GM23338 (cell line): ENCODE measurements at regions not wholly inside any gene's neighbourhood (a gene's known extent, or its start where the extent isn't known, plus 50 kb on each side); places are given as distances from the start of the nearest gene placed in this dataset.

Experiments
- ATAC-seq: fragments of 200-7000 bp; cut with Tn5 transposase; 3 replicates; pipeline ENCODE4 v1.9.1; 2020
- DNase-seq: peaks from one replicate; pipeline ENCODE4 v3.0.0-alpha.2; 2015; ENCODE audit warnings: low spot score
- H2AFZ ChIP-seq: fragments of 200-600 bp; sonication (generic); 2 replicates; pipeline ENCODE4 v1.8.0; 2016; ENCODE audit warnings: antibody characterized with exemption, mild to moderate bottlenecking, moderate library complexity
- H3F3A ChIP-seq: fragments of 200-600 bp; sonication (generic); replicated peaks from 2 replicates; pipeline ENCODE4 v1.8.0; 2017; ENCODE audit warnings: antibody characterized with exemption, mixed run types, low read depth
- H3K27ac ChIP-seq: fragments of 200-600 bp; sonication (generic); 2 replicates; pipeline ENCODE4 v1.6.1; 2016; ENCODE audit warnings: low read depth
- H3K27me3 ChIP-seq: fragments of 200-600 bp; sonication (generic); 2 replicates; pipeline ENCODE4 v1.8.0; 2016; ENCODE audit warnings: mild to moderate bottlenecking, mixed run types, moderate library complexity; ENCODE audit not compliant: insufficient read depth
- H3K36me3 ChIP-seq: fragments of 200-600 bp; sonication (generic); 2 replicates; pipeline ENCODE4 v1.8.0; 2016; ENCODE audit warnings: mild to moderate bottlenecking; ENCODE audit not compliant: insufficient read depth
- H3K4me1 ChIP-seq: fragments of 200-600 bp; sonication (generic); 2 replicates; pipeline ENCODE4 v1.8.0; 2016; ENCODE audit warnings: mild to moderate bottlenecking, moderate library complexity; ENCODE audit not compliant: insufficient read depth
- H3K4me2 ChIP-seq: fragments of 200-600 bp; sonication (generic); 2 replicates; pipeline ENCODE4 v1.7.1; 2017; ENCODE audit warnings: mixed run types
- H3K4me3 ChIP-seq: fragments of 200-600 bp; sonication (generic); 2 replicates; pipeline ENCODE4 v1.6.1; 2016; ENCODE audit warnings: mixed run types
- H3K79me2 ChIP-seq: fragments of 200-600 bp; sonication (generic); replicated peaks from 2 replicates; pipeline ENCODE4 v1.8.0; 2017; ENCODE audit warnings: mild to moderate bottlenecking; ENCODE audit not compliant: insufficient read depth
- H3K9me2 ChIP-seq: fragments of 200-600 bp; sonication (generic); 2 replicates; pipeline ENCODE4 v1.8.0; 2017; ENCODE audit not compliant: insufficient read depth
- H4K20me1 ChIP-seq: fragments of 200-600 bp; sonication (generic); replicated peaks from 2 replicates; pipeline ENCODE4 v1.8.0; 2017; ENCODE audit warnings: mild to moderate bottlenecking; ENCODE audit not compliant: insufficient read depth
- H3K27ac Mint-ChIP-seq: 2 replicates; pipeline ENCODE4 v1.8.0; 2020; ENCODE audit warnings: inconsistent platforms, mild to moderate bottlenecking, moderate library complexity, mixed read lengths
- H3K27me3 Mint-ChIP-seq: 3 replicates; pipeline ENCODE4 v1.8.0; 2022; ENCODE audit warnings: low read depth, mild to moderate bottlenecking, moderate library complexity, mixed read lengths, inconsistent platforms; ENCODE audit not compliant: insufficient read depth, poor library complexity
- H3K36me3 Mint-ChIP-seq: 3 replicates; pipeline ENCODE4 v1.8.0; 2021; ENCODE audit warnings: low read depth, mild to moderate bottlenecking, inconsistent platforms, moderate library complexity, mixed read lengths
- H3K4me1 Mint-ChIP-seq: 3 replicates; pipeline ENCODE4 v1.8.0; 2020; ENCODE audit warnings: mild to moderate bottlenecking, inconsistent platforms, mixed read lengths
- H3K4me3 Mint-ChIP-seq: 3 replicates; pipeline ENCODE4 v1.8.0; 2021; ENCODE audit warnings: moderate library complexity, mild to moderate bottlenecking, inconsistent platforms, mixed read lengths
- H3K9me3 Mint-ChIP-seq: 3 replicates; pipeline ENCODE4 v1.8.0; 2020; ENCODE audit warnings: moderate library complexity, mild to moderate bottlenecking, inconsistent platforms, mixed read lengths
- CREB1 ChIP-seq: fragments of 250-450 bp; sonication (Bioruptor Pico); IDR thresholded peaks from 2 replicates; pipeline ENCODE4 v1.5.0; 2020; ENCODE audit warnings: low read depth, mild to moderate bottlenecking, moderate library complexity
- ETS1 ChIP-seq: IDR thresholded peaks from 2 replicates; pipeline ENCODE4 v1.6.1; 2016; ENCODE audit warnings: antibody characterized with exemption
- EZH2 ChIP-seq: fragments of 200-600 bp; sonication (generic); IDR thresholded peaks from one replicate; pipeline ENCODE4 v1.8.0; 2017; ENCODE audit warnings: antibody characterized with exemption, mild to moderate bottlenecking, low read depth; ENCODE audit not compliant: unreplicated experiment
- EZH2phosphoT487 ChIP-seq: fragments of 200-600 bp; sonication (generic); IDR thresholded peaks from one replicate; pipeline ENCODE4 v1.8.1; 2018; ENCODE audit warnings: antibody characterized with exemption; ENCODE audit not compliant: unreplicated experiment
- JUNB ChIP-seq: IDR thresholded peaks from one replicate; pipeline ENCODE4 v1.6.1; 2016; ENCODE audit warnings: antibody characterized with exemption; ENCODE audit not compliant: unreplicated experiment
- NANOG ChIP-seq: IDR thresholded peaks from 2 replicates; pipeline ENCODE4 v1.6.1; 2016; ENCODE audit warnings: antibody characterized with exemption, borderline replicate concordance
- POLR2AphosphoS5 ChIP-seq: IDR thresholded peaks from 2 replicates; pipeline ENCODE4 v1.6.1; 2016; ENCODE audit warnings: antibody characterized with exemption, low read depth
- REST ChIP-seq: IDR thresholded peaks from one replicate; pipeline ENCODE4 v1.6.1; 2018; ENCODE audit warnings: antibody characterized with exemption; ENCODE audit not compliant: unreplicated experiment
- STAT1 ChIP-seq: IDR thresholded peaks from one replicate; pipeline ENCODE4 v1.6.1; 2016; ENCODE audit warnings: antibody characterized with exemption; ENCODE audit not compliant: unreplicated experiment
- ZNF114 ChIP-seq: fragments of 250-450 bp; sonication (Bioruptor Pico); IDR thresholded peaks from 2 replicates; pipeline ENCODE4 v1.5.0; 2020; ENCODE audit warnings: mild to moderate bottlenecking, moderate library complexity
- ZNF331 ChIP-seq: fragments of 250-450 bp; sonication (Bioruptor Pico); IDR thresholded peaks from 2 replicates; pipeline ENCODE4 v1.5.0; 2020; ENCODE audit warnings: low read depth, mild to moderate bottlenecking, moderate library complexity
- TF ChIP-seq, protein P1 (sequence below), 2 experiments: fragments of 200-600 bp in 1 of 2; sonication (generic) in 1 of 2; conservative IDR thresholded peaks; 2 replicates each; pipeline versions ENCODE4 v1.5.1 to v1.6.1; 2016 to 2017; ENCODE audit warnings: antibody characterized with exemption in 2 of 2, low read depth in 2 of 2, mild to moderate bottlenecking in 2 of 2, moderate library complexity in 1 of 2
- TF ChIP-seq, protein P2 (sequence below): fragments of 250-450 bp; sonication (Bioruptor Pico); IDR thresholded peaks from 2 replicates; pipeline ENCODE4 v1.5.0; 2020; ENCODE audit warnings: mild to moderate bottlenecking, moderate library complexity

- Histone ChIP-seq H3K4me3 (no peak overlapping the region), H3F3A (no peaks in the 10 kb centered on the region), H2AFZ (no peak overlapping the region), H3K9me2 (no peaks in the 10 kb centered on the region; the same call in 1 of the 2 replicates), H3K27ac (no peak overlapping the region), H3K4me2 (no peak overlapping the region), H4K20me1 (no peaks in the 10 kb centered on the region), H3K36me3 (no peaks in the 10 kb centered on the region), H3K79me2 (no peaks in the 10 kb centered on the region), H3K4me1 (peaks cover 25% of the 10 kb centered on the region), H3K27me3 (no peaks in the 10 kb centered on the region)
- H3K36me3 Mint-ChIP-seq: no peaks in the 10 kb centered on the region
- ATAC-seq (no peak), DNase-seq (no peak)
- peaks cover 13% of the 10 kb centered on the region for H3K4me1 Mint-ChIP-seq
- H3K27ac Mint-ChIP-seq: no peak overlapping the region
- TF ChIP-seq ZNF114 (CRISPR knock-in tag) (no peak), ZNF331 (CRISPR knock-in tag) (no peak), POLR2AphosphoS5 (no peak), EZH2 (no peak), ETS1 (no peak), STAT1 (no peak), REST (no peak), EZH2phosphoT487 (no peak), NANOG (no peak), CREB1 (CRISPR knock-in tag) (no peak), JUNB (no peak)
- TF ChIP-seq, protein P1, sequence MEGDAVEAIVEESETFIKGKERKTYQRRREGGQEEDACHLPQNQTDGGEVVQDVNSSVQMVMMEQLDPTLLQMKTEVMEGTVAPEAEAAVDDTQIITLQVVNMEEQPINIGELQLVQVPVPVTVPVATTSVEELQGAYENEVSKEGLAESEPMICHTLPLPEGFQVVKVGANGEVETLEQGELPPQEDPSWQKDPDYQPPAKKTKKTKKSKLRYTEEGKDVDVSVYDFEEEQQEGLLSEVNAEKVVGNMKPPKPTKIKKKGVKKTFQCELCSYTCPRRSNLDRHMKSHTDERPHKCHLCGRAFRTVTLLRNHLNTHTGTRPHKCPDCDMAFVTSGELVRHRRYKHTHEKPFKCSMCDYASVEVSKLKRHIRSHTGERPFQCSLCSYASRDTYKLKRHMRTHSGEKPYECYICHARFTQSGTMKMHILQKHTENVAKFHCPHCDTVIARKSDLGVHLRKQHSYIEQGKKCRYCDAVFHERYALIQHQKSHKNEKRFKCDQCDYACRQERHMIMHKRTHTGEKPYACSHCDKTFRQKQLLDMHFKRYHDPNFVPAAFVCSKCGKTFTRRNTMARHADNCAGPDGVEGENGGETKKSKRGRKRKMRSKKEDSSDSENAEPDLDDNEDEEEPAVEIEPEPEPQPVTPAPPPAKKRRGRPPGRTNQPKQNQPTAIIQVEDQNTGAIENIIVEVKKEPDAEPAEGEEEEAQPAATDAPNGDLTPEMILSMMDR (conservative IDR thresholded peaks at IDR 0.05; ENCODE audit: low read depth in 2 of 2): no peak
- TF ChIP-seq, protein P2, sequence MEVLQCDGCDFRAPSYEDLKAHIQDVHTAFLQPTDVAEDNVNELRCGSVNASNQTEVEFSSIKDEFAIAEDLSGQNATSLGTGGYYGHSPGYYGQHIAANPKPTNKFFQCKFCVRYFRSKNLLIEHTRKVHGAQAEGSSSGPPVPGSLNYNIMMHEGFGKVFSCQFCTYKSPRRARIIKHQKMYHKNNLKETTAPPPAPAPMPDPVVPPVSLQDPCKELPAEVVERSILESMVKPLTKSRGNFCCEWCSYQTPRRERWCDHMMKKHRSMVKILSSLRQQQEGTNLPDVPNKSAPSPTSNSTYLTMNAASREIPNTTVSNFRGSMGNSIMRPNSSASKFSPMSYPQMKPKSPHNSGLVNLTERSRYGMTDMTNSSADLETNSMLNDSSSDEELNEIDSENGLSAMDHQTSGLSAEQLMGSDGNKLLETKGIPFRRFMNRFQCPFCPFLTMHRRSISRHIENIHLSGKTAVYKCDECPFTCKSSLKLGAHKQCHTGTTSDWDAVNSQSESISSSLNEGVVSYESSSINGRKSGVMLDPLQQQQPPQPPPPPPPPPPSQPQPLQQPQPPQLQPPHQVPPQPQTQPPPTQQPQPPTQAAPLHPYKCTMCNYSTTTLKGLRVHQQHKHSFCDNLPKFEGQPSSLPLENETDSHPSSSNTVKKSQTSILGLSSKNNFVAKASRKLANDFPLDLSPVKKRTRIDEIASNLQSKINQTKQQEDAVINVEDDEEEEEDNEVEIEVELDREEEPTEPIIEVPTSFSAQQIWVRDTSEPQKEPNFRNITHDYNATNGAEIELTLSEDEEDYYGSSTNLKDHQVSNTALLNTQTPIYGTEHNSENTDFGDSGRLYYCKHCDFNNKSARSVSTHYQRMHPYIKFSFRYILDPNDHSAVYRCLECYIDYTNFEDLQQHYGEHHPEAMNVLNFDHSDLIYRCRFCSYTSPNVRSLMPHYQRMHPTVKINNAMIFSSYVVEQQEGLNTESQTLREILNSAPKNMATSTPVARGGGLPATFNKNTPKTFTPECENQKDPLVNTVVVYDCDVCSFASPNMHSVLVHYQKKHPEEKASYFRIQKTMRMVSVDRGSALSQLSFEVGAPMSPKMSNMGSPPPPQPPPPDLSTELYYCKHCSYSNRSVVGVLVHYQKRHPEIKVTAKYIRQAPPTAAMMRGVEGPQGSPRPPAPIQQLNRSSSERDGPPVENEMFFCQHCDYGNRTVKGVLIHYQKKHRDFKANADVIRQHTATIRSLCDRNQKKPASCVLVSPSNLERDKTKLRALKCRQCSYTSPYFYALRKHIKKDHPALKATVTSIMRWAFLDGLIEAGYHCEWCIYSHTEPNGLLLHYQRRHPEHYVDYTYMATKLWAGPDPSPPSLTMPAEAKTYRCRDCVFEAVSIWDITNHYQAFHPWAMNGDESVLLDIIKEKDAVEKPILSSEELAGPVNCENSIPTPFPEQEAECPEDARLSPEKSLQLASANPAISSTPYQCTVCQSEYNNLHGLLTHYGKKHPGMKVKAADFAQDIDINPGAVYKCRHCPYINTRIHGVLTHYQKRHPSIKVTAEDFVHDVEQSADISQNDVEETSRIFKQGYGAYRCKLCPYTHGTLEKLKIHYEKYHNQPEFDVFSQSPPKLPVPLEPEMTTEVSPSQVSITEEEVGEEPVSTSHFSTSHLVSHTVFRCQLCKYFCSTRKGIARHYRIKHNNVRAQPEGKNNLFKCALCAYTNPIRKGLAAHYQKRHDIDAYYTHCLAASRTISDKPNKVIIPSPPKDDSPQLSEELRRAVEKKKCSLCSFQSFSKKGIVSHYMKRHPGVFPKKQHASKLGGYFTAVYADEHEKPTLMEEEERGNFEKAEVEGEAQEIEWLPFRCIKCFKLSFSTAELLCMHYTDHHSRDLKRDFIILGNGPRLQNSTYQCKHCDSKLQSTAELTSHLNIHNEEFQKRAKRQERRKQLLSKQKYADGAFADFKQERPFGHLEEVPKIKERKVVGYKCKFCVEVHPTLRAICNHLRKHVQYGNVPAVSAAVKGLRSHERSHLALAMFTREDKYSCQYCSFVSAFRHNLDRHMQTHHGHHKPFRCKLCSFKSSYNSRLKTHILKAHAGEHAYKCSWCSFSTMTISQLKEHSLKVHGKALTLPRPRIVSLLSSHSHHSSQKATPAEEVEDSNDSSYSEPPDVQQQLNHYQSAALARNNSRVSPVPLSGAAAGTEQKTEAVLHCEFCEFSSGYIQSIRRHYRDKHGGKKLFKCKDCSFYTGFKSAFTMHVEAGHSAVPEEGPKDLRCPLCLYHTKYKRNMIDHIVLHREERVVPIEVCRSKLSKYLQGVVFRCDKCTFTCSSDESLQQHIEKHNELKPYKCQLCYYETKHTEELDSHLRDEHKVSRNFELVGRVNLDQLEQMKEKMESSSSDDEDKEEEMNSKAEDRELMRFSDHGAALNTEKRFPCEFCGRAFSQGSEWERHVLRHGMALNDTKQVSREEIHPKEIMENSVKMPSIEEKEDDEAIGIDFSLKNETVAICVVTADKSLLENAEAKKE: no peak
- no peaks in the 10 kb centered on the region for H3K27me3 Mint-ChIP-seq
- no peaks in the 10 kb centered on the region for H3K9me3 Mint-ChIP-seq
- H3K4me3 Mint-ChIP-seq: no peak overlapping the region
Observed at GRCh38 chr2:176595986-176596385, 326.7 kb downstream of the MTX2 start.
